Fibroblast of skin of scalp (primary cell): ENCODE measurements at regions not wholly inside any gene's neighbourhood (a gene's known extent, or its start where the extent isn't known, plus 50 kb on each side); places are given as distances from the start of the nearest gene placed in this dataset.
"Not testable (repeated sequence)": the region's sequence is repeated elsewhere in the genome, so short reads cannot be mapped to it uniquely, and the experiment has no call there.

Source experiments
- DNase-seq: peaks from one replicate; pipeline ENCODE4 v3.0.0-alpha.2; 2013

- DNase-seq, result no peak
Observed at GRCh38 chr14:81971911-81972310, 438.3 kb upstream of the SEL1L start.

GRCh38 chr14:81972601-81973000, 438.9 kb upstream of the SEL1L start:
- DNase-seq, result no peak

- DNase-seq, result no peak
Observed at GRCh38 chr14:81974543-81974942, 440.9 kb upstream of the SEL1L start.

- DNase-seq, result no peak
Observed at GRCh38 chr14:81980601-81981306, 447.1 kb upstream of the SEL1L start.

GRCh38 chr14:81981307-81981675, 447.6 kb upstream of the SEL1L start:
- DNase-seq, result no peak

- peak; percentile 39 for DNase-seq
Observed at GRCh38 chr14:81982046-81982445, 448.4 kb upstream of the SEL1L start.

GRCh38 chr14:81986005-81986404, 452.4 kb upstream of the SEL1L start:
- no peak for DNase-seq

- no peak for DNase-seq
Observed at GRCh38 chr14:81989211-81989610, 455.6 kb upstream of the SEL1L start.

GRCh38 chr14:81990312-81990761, 456.7 kb upstream of the SEL1L start:
- peak; percentile 56 for DNase-seq

GRCh38 chr14:81991998-81992397, 458.3 kb upstream of the SEL1L start:
- no peak for DNase-seq

GRCh38 chr14:81993432-81993831, 459.8 kb upstream of the SEL1L start:
- DNase-seq, result no peak

- no peak for DNase-seq
Observed at GRCh38 chr14:82003426-82003825, 469.8 kb upstream of the SEL1L start.

GRCh38 chr14:82009076-82009475, 475.4 kb upstream of the SEL1L start:
- DNase-seq, result no peak

GRCh38 chr14:82009993-82010392, 476.3 kb upstream of the SEL1L start:
- DNase-seq, result no peak

- DNase-seq, result no peak
Observed at GRCh38 chr14:82011460-82011859, 477.8 kb upstream of the SEL1L start.

GRCh38 chr14:82029038-82029437, 495.4 kb upstream of the SEL1L start:
- DNase-seq, result no peak

- no peak for DNase-seq
Observed at GRCh38 chr14:82035397-82035796, 501.7 kb upstream of the SEL1L start.

- DNase-seq, result not testable (repeated sequence)
Observed at GRCh38 chr14:82038066-82038465, 504.4 kb upstream of the SEL1L start.

- no peak for DNase-seq
Observed at GRCh38 chr14:82045339-82045738, 511.7 kb upstream of the SEL1L start.

- no peak for DNase-seq
Observed at GRCh38 chr14:82046512-82047226, 513.0 kb upstream of the SEL1L start.

- no peak for DNase-seq
Observed at GRCh38 chr14:82047777-82048470, 514.3 kb upstream of the SEL1L start.

- no peak for DNase-seq
Observed at GRCh38 chr14:82052778-82053177, 519.1 kb upstream of the SEL1L start.

GRCh38 chr14:82055515-82056115, 522.0 kb upstream of the SEL1L start:
- DNase-seq, result no peak
